ENCODE measurements at regions not wholly inside any gene's neighbourhood (a gene's known extent, or its start where the extent isn't known, plus 50 kb on each side); places are given as distances from the start of the nearest gene placed in this dataset.

- Histone ChIP-seq H3K79me2 (ENCODE audit: low read length) (no peaks in the 10 kb centered on the region), H3K27me3 (ENCODE audit: low read length) (no peaks in the 10 kb centered on the region), H2AFZ (ENCODE audit: low read length) (no peak overlapping the region), H3K4me1 (ENCODE audit: insufficient read depth, low read length) (peaks cover 2% of the 10 kb centered on the region; the same call in 1 of the 2 replicates), H3F3A (ENCODE audit: low read length, unreplicated experiment) (no peaks in the 10 kb centered on the region), H3K9me2 (replicated peaks; ENCODE audit: low read length) (no peaks in the 10 kb centered on the region), H3K9me3 (ENCODE audit: low read length) (no peaks in the 10 kb centered on the region), H3K4me3 (ENCODE audit: low read length) (no peak overlapping the region), H3K27ac (ENCODE audit: low read length) (no peak overlapping the region), H4K20me1 (ENCODE audit: low read length) (no peaks in the 10 kb centered on the region), H3K9ac (ENCODE audit: low read length) (no peak overlapping the region), H3K36me3 (ENCODE audit: low read depth, low read length) (no peaks in the 10 kb centered on the region), H3K4me2 (ENCODE audit: low read length) (no peak overlapping the region)
- intact Hi-C loops (cut with micrococcal nuclease) = no loop called here
- CTCF ChIA-PET = no interaction called here
- TF ChIP-seq EZH2phosphoT487 (IDR thresholded peaks at IDR 0.05; ENCODE audit: borderline replicate concordance, low read length) (no peak), EZH2 (IDR thresholded peaks at IDR 0.05; ENCODE audit: low read length, unreplicated experiment) (no peak)
- TF ChIP-seq, protein P1, sequence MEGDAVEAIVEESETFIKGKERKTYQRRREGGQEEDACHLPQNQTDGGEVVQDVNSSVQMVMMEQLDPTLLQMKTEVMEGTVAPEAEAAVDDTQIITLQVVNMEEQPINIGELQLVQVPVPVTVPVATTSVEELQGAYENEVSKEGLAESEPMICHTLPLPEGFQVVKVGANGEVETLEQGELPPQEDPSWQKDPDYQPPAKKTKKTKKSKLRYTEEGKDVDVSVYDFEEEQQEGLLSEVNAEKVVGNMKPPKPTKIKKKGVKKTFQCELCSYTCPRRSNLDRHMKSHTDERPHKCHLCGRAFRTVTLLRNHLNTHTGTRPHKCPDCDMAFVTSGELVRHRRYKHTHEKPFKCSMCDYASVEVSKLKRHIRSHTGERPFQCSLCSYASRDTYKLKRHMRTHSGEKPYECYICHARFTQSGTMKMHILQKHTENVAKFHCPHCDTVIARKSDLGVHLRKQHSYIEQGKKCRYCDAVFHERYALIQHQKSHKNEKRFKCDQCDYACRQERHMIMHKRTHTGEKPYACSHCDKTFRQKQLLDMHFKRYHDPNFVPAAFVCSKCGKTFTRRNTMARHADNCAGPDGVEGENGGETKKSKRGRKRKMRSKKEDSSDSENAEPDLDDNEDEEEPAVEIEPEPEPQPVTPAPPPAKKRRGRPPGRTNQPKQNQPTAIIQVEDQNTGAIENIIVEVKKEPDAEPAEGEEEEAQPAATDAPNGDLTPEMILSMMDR (conservative IDR thresholded peaks at IDR 0.05; ENCODE audit: low read depth, low read length) = no peak
- ATAC-seq (no peak), DNase-seq (no peak)
- BruUV-seq (replicated peaks) = no TSS peak
- POLR2A ChIA-PET (ENCODE audit: unreplicated experiment) = no interaction called here
Measured at GRCh38 chr21:26784974-26785373, 60.2 kb downstream of the ADAMTS1 start.

DNA sequence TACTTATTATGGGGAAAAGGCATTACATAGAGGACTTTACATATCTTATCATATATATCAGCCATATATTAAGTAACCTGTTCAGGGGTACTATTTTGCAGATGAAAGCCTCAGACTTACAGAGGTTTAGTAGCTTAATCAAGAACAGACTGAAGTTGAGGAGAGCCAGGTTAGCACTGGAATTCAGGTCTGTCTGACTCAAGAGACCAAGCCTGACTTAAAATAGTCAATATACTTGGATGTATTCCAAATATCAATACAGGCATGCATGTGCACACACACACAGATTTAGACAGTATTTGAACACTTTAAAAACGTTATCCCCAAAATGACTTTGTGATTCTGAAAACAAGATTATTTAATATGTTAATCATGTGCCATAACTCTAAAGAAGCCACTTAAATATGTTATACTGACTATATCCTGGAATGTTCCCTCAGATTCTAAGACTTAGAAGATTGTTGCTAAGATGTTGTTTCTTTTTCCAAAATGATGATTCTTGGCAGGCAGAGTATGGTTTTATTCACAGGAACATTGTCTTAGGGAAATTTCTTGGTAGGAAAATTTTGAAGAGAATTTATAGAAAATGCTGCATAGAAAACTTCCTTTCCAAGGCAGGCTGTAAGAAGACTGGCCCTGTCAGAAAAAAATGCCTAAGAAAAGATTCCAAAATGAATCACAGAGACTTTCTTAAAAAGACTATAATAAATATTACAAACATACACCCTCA is 61.6 kb downstream of the ADAMTS1 start:
- Histone ChIP-seq H3K27me3 (ENCODE audit: low read length) (no peaks in the 10 kb centered on the region), H3F3A (ENCODE audit: low read length, unreplicated experiment) (no peaks in the 10 kb centered on the region), H4K20me1 (ENCODE audit: low read length) (no peaks in the 10 kb centered on the region), H3K4me3 (ENCODE audit: low read length) (no peak overlapping the region), H3K4me1 (ENCODE audit: insufficient read depth, low read length) (no peaks in the 10 kb centered on the region), H2AFZ (ENCODE audit: low read length) (no peak overlapping the region), H3K79me2 (ENCODE audit: low read length) (no peaks in the 10 kb centered on the region), H3K9me3 (ENCODE audit: low read length) (no peaks in the 10 kb centered on the region), H3K9me2 (replicated peaks; ENCODE audit: low read length) (no peaks in the 10 kb centered on the region), H3K36me3 (ENCODE audit: low read depth, low read length) (no peaks in the 10 kb centered on the region), H3K27ac (ENCODE audit: low read length) (no peak overlapping the region), H3K4me2 (ENCODE audit: low read length) (no peak overlapping the region), H3K9ac (ENCODE audit: low read length) (no peak overlapping the region)
- BruUV-seq (replicated peaks) = no TSS peak
- no peak for ATAC-seq
- intact Hi-C loops (cut with micrococcal nuclease) = no loop called here
- POLR2A ChIA-PET (ENCODE audit: unreplicated experiment) = no interaction called here
- no peak for DNase-seq
- TF ChIP-seq EZH2 (IDR thresholded peaks at IDR 0.05; ENCODE audit: low read length, unreplicated experiment) (no peak), EZH2phosphoT487 (IDR thresholded peaks at IDR 0.05; ENCODE audit: borderline replicate concordance, low read length) (no peak)
- TF ChIP-seq, protein P1 (conservative IDR thresholded peaks at IDR 0.05; ENCODE audit: low read depth, low read length) = no peak
- CTCF ChIA-PET = no interaction called here

- no TSS peak for BruUV-seq (replicated peaks)
- no peak overlapping the region for H2AFZ ChIP-seq (ENCODE audit: low read length)
- H3K4me1 ChIP-seq (ENCODE audit: insufficient read depth, low read length) = no peaks in the 10 kb centered on the region
- no peaks in the 10 kb centered on the region for H3K79me2 ChIP-seq (ENCODE audit: low read length)
- H3K9ac ChIP-seq (ENCODE audit: low read length) = no peak overlapping the region
- ChIA-PET CTCF (no interaction called here), POLR2A (ENCODE audit: unreplicated experiment) (no interaction called here)
- no peaks in the 10 kb centered on the region for H4K20me1 ChIP-seq (ENCODE audit: low read length)
- intact Hi-C loops (cut with micrococcal nuclease) = no loop called here
- no peaks in the 10 kb centered on the region for H3K27me3 ChIP-seq (ENCODE audit: low read length)
- H3K4me3 ChIP-seq (ENCODE audit: low read length) = no peak overlapping the region
- no peaks in the 10 kb centered on the region for H3F3A ChIP-seq (ENCODE audit: low read length, unreplicated experiment)
- no peak overlapping the region for H3K4me2 ChIP-seq (ENCODE audit: low read length)
- ATAC-seq = no peak
- DNase-seq = no peak
- H3K27ac ChIP-seq (ENCODE audit: low read length) = no peak overlapping the region
- no peaks in the 10 kb centered on the region for H3K9me2 ChIP-seq (replicated peaks; ENCODE audit: low read length)
- no peaks in the 10 kb centered on the region for H3K9me3 ChIP-seq (ENCODE audit: low read length)
- no peaks in the 10 kb centered on the region for H3K36me3 ChIP-seq (ENCODE audit: low read depth, low read length)
- TF ChIP-seq, protein P1 (conservative IDR thresholded peaks at IDR 0.05; ENCODE audit: low read depth, low read length) = no peak
- no peak for TF ChIP-seq EZH2 (IDR thresholded peaks at IDR 0.05; ENCODE audit: low read length, unreplicated experiment)
- TF ChIP-seq EZH2phosphoT487 (IDR thresholded peaks at IDR 0.05; ENCODE audit: borderline replicate concordance, low read length) = no peak
Measured at GRCh38 chr21:26782747-26783146, 62.5 kb downstream of the ADAMTS1 start.

Measured in PC-3 (cell line).